ENCODE measurements at regions not wholly inside any gene's neighbourhood (a gene's known extent, or its start where the extent isn't known, plus 50 kb on each side); places are given as distances from the start of the nearest gene placed in this dataset.
"Not testable (repeated sequence)": the region's sequence is repeated elsewhere in the genome, so short reads cannot be mapped to it uniquely, and the experiment has no call there.

DNA sequence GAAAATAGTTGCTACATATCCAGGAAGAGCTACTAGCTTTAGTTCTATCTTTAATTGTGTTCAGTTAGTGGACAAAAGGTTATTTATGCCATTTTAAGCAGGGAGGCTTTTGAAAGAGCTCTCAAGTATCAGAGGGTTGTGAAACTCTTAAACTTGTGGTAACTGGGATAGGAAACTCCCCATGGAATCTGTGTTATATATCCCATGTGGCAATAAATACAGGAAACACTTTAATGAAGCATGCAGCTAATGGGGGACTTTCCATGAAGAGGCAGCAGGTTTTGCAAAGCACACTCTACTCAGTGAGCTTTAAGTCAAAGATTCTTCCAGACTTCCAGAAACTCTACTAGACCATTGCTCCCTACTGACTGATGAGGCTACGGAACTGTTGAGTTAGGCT, 805.0 kb upstream of the C9orf72 start:
- no peak for DNase-seq

DNA sequence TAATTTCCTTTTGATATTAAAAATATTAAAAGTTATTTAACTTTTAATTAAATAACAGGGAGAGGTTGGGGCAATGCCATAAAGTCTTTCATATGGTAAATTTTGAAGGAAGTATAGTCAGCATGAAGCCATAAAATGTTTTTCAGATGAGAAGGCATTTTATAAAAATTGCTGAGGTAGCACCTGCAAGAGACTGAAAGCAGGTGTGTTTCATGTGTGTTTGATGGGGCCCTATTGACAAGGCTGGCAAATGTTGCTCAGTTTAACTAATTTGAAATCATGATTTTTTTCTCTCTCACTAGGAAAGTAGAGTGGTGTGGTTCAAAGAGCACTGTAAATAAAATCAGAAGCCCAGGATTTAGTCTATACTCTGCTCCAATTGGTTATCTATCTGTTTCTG, 805.8 kb upstream of the C9orf72 start:
- DNase-seq: no peak

DNA sequence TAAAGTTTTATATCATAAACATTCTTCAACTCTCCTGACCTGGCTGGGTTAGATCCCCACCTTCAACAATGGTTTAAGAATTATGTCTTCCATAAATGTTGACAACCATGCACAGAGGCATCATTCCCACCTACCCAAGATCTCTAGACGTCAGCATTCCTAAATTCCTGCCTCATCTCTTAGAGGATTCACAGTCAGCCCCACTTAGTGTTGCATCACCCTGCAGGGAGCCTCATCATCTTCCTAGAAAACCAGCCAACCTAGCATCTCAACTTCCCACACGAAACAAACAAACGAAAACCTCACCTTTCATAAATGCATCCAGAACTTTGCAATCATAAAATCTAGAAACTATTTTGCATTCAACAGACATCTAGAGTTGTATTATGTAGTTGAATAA, 816.1 kb upstream of the C9orf72 start:
- no peak for DNase-seq

DNA sequence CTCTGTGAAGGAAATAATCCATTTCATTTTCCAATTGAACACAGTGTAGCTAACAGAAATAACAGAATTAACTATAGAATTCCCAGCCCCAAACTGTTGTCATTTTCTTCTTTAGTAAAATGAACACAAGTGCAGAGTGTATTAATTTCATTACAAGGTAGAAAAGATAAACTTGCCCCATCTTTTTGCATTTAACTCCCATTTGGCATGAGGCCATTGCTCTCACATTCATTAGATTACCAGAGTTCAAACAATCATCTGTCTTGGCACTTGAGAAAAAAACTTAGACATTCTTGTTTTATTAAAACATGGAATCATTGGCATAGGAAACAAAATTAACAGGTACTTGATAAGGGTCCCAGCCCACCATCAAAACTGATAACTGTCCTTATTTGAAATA, 821.5 kb upstream of the C9orf72 start:
- DNase-seq: no peak

DNA sequence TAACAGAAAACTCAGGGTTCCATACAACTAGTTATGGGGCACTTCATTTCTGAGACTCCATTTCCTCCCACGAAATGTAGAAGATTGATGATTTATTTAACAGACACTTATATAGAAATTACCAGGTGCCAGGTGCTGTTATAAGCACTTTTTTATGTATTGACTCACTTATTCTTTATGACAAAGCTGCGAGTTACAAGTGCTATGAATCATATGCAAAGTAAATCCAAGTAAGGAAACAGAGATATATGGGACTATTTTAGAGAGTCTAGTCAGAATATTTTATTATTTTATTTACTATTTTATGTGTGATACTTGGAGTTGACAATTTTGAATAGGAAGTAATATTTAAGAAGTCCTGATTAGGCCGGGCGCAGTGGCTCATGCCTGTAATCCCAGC, 822.8 kb upstream of the C9orf72 start:
- no peak for DNase-seq

DNA sequence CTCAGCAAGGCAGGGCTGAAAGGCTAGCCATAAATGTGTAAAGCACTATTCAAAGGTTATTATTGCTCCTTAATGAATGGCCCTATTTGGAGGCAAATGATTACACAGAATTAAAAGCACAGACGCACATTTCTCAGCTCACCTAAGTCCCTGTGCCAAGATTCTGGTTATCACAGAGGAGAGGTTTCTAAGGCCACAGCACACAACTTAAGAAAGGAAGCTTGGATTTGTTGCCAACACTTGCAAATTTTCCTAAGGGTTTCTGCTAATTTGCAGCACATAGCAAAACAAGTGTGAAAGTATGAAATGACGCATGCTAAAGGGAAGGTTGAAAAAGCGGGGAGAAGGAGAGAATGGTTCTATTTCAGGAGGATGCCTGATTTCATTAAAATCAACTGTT, 834.1 kb upstream of the C9orf72 start:
- DNase-seq: no peak

DNA sequence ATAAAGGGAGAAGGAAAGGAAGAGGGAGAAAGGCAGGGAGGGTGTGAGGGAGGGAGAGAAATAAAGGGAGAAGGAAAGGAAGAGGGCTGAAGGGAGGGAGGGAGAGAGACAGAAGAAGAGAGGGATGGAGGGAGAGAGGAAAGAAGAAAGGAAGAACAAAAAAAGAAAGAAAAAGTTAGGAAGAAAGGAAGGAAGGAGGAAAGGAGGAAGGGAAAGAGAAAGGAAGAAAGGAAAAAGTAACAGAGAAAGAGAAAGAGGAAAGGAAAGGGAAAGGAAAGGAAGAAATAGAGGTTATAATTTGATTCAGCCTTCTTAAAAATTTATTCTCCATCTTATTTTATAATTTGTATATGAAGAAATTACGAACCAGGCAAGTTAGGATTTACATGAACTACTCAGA, 836.6 kb upstream of the C9orf72 start:
- DNase-seq: no peak

DNA sequence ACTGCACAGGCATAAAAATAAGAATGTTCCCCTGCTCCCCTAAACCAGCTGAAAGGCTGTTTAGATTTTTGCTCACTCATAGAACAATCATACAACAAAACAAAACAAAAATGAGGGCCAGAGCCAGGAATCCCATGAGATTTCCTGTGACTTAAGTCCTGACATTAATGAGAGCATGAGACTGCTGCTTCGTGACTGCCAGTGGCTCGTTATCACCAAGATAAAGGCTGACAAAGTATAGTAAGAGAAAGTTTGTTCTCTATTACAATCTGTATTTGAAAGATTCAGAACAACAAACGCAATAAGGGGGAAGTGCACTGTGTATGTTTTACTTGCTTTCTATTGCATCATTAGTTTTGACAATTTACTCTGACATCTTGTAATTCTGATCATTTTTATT, 837.1 kb upstream of the C9orf72 start:
- no peak for DNase-seq

DNA sequence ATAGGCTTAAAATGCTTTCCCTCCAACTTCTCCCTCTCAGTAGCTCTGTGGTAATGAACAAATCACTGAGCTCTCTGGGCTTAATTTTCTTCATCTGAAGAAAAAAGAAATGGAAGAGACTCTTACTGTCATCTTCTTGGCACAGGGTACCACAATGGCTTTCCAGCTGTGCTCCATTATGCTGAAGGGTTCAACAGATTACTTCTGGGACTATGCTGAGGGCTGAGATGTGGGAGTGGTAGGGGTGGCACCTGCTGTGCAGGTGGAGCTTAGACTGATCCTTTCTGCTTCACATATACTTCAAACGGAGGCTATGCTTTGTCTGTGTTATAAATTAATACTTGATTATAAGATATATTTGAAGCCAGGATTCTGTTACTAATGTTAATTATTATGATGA, 840.2 kb upstream of the C9orf72 start:
- no peak for DNase-seq

DNA sequence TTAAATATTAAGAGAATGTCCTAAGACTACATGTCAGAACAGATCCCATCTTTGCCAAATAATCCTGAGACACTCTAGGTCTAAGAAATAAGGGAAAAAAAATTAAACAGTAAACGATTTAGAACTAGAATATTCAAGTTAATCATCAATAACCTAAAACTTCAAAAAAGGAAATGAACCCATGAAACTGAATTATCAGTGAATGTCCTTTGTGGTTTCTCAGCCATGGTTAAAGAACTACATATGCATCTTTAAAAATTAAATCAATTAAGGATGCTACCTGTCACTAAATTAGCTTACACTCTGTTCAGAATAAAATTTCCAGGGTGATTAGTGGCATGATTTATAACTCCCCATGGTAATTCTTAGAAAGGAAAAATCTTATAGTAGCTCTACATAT, 850.0 kb upstream of the C9orf72 start:
- DNase-seq: no peak

DNA sequence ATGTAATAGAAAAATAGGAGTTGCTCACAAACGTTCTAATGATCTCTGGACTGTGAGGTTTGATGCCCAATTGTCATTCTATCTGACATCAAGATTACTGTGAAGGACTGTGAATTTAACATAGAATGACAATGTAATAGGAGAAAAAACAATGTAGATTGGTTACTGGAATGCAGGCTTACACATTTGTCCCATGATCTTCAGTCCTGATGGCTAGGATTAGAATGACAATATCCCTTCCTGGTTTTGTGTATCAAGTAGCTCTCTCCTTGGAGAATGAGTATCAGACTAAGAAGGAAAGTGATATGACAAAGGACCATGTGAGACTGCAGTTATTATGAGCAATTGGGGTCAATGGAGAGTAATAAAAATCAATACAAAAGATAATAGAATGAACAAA, 862.2 kb upstream of the C9orf72 start:
- DNase-seq: no peak

DNA sequence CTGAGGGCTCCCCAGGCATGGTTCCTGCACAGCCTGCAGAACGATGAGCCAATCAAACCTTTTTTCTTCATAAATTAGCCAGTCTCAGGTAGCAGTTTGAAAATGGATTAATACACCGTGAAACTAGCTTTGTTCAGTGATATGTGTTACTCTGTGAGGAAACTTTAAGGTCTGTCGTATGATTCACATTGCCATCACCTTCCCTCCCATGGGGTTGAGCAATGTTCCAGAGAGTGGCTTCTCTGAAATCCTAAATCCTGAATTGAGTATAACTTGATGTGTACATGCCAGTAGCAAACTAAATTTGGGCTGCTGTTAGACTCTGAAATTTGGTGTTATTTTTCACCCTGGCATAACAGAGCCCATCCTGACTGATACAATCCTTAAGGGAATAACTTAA, 866.4 kb upstream of the C9orf72 start:
- no peak for DNase-seq

DNA sequence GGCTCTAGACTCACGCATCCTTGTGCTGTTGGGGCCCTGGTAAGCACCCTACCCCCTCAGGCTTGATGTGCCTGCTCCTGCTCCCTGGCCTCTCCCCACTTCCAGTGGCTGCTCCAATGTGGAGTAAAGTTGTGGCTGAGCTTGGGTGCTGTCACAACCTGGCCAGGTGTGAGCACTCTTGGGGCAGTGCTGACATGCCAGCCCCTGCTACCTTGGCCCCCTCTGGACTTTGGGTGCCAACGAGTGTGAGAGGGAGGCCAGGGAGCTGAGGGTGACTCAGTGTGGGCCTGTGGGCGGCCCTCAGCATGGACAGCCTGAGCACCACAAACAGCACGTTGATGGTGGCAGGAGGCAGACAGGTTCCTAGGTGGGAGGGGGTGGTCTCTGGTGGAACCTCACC, 870.2 kb upstream of the C9orf72 start:
- DNase-seq: no peak

DNA sequence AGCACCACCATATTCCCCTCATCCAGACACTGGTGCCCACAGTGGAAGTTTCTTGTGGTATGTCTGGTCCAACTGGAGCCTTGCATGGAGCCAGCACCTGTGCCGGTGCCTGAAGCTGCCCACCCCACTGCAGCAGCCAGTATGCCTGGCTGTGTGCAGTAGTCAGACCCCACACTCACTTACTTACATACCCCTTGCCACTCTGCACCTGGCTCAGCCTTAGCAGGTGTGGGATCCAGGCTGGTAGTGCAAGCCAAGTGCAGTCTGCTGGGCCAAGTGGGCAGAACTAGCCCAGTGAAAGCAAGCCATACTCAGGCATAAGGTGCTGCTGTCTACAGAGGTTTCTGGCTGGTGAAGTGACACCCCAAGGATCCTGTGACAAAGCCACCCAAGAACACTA, 871.4 kb upstream of the C9orf72 start:
- DNase-seq: no peak

DNA sequence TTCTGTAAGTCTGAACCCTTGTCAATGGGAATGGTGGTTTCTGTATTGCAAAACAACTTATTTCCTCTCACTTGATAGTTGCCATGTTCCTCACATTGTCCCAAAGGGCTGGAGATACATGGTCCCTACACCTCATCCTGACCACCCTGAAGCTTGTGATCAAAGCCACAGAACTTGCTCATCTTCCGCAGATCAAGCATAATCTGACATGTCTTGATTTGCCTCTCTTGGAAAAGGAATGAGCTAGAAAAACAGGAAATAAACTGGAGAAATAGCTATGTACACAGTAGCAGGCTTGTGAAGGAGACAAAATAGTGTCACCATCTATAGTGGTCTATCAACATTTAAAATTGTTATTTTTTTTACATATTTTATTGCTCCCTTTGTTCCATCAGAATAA, 871.9 kb upstream of the C9orf72 start:
- no peak for DNase-seq

DNA sequence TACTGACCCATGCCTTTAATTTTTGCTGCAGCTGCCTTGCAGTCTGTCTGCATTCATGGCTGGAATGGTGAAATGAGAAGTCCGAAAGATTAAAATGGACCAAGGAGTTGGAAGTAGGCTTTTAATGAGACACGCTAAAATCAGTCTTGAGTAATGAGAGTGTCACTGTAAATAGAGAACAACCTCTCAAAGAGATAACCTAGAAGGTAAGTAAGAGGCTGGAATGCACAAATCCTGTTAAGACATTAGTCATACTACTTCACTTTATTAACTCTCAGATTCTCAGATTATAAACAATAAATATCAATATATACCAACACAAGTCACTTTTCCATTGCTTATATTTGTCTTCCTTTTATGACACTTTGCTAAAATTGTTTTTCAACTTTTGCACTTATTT, 880.6 kb upstream of the C9orf72 start:
- DNase-seq: no peak

DNA sequence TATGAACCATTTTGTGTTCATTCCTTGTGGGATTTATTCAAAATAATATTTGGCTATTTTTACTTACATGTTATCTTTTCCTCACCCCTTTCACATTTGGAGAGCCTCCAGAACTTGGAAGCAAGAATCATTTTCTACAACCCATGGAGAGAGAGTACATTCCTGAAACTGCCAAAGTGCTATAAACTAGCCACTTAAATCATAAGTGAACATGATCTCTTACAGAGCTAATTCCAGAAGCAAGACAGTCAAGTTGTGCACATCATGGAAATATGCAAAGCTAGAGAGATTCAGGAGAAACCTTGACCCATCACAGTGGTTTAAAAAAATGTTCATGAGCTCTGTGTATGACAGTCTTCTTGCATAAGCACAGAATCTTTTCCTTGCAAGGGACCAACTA, 883.6 kb upstream of the C9orf72 start:
- DNase-seq: no peak

DNA sequence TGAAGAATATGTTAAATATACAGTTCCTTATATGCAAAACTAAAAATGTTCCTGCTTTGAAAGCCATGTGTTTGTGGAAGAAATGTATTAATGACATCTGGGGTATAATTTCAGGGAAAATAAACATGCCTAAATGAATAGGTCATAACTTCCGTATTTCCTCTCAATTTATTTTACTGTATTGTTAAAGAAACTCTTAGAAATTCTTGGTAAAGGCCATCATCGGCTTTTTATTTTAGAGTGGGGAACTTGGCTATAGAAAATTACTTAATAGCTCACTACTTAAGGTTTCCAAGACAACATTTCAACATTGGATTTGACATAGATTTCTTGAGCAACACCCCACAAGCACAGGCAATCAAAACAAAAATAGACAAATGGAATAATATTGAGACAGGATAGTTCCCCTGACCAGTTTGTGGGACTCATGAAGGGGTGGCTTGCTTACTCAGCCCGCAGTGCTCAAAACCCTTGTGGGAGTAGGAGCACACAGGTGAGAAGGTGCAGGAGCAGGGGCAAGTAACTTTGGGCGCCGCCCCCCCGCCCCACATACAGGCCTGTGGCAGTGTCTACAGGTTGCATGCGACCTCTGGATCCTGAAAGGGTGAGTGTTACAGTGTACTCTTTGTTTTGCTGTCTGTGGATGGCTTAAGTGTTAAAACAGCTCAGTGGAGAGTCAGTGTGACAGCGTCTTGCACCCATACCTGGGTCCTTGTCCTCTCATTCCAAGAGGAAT, 891.4 kb upstream of the C9orf72 start:
- no peak for DNase-seq

DNA sequence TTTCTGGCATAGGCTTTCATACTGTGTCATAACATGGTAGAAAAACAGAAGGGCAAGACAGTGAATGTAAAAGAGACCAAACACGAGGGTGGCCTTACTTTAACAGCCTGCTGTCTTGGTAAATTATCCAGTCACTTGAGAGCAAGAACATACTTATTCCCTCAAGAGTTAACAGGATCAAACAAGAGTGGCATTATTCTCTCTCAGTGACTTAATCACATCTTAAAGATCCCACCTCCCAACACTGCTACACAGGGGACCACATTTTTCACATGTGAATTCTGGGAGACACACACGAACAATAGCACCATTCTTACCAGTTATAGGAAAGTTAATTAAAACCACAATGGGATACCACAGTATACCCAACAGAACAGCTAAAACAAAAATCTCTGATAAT, 898.0 kb upstream of the C9orf72 start:
- no peak for DNase-seq

DNA sequence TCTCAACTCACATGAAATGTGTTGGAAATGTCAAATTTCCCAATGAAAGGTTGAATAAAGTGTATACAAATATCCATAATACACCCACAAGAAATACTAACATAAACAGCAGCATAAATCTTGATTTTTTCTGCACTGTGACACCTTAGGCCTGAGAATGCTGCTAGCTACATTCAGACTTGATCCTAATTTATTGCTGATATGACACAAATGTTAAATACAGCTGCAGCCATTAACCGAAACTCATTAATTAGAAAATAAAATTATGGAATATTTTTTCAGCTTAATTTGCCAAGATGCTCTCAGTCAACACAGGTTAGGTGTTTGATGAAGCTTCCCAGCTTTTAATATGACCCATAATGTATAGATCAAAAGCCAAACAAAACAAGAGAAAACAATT, 914.3 kb upstream of the C9orf72 start:
- DNase-seq: no peak

DNA sequence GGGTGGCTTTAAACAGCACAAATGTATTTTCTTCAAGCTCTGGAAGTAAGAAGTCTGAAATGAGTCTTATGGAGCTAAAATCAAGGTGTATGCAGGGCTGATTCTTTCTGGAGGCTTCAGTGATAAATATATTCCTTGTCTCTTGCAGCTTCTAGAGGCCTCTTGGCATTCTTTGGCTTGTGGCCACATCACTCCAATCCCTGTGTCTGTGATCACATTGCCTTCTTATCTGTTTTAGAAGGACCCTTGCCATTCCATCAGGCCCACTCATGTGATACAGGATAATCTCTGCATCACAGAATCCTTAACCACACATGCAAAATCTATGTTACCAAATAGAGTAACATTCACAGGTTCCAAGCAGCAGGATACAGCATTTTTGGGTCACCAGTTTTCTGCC, 917.8 kb upstream of the C9orf72 start:
- DNase-seq: no peak

DNA sequence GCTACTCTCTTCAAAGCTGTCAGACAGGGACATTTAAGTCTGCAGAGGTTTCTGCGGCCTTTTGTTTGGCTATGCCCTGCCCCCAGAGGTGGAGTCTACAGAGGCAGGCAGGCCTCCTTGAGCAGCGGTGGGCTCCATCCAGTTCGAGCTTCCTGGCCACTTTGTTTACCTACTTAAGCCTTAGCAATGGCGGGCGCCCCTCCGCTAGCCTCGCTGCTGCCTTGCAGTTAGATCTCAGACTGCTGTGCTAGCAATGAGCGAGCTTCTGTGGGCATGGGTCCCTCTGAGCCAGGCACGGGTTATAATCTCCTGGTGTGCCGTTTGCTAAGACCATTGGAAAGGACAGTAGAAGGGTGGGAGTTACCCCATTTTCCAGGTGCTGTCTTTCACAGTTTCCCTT, 924.9 kb upstream of the C9orf72 start:
- DNase-seq: not testable (repeated sequence)

DNA sequence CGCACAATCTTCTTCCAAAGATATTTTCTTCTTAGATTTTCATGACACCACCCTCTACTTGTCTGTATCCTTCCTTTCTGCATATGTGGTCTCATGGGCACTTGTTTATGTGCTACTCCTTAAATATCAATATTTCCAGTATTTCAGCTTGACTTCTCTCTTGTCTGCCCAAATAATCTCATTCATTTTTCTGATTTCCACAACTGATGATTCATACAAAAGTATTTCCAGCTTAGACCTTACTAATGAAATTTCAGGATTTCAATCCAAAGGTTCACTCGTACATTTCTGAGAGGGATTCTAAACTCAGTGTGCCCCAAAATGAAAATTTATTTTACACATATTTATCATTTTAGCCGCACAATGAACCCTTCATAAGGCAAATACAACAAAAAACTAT, 928.9 kb upstream of the C9orf72 start:
- DNase-seq: no peak

DNA sequence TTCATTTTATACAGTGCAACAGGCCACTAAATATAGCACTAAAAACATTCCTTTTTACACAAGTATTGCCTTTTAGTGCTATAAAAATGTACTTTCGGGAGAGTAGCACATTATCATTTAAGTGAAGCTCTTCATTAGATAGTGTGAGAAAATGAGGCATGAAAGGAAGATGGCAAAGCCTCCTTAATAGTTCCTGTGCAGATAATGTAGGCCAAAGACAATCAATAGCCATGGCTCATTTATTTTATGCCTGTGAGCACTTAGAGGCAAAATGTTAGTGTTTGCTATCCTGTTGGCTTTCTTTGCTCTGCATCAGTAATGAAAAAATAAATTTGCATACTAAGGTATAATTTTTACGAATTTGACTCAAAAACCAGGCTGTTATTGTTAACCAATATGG, 929.5 kb upstream of the C9orf72 start:
- DNase-seq: no peak

DNA sequence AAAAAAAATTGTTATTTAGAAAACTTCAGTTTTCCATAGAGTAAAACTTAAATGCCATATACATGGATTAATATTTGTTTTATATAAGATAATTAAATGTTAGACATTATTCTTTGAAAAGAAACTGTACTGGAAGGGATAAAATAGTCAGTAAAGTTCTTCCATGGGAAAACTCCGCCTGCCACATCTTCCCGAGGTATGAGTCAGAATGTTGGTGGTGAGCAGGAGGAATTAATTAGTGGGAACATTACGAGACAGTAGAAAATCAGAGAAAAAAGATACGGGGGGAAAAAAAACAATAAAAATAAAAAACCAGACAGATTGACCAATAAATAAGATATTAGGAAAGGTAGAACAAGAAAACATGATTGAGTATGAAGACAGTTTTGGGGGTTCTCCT, 930.3 kb upstream of the C9orf72 start:
- DNase-seq: no peak

DNA sequence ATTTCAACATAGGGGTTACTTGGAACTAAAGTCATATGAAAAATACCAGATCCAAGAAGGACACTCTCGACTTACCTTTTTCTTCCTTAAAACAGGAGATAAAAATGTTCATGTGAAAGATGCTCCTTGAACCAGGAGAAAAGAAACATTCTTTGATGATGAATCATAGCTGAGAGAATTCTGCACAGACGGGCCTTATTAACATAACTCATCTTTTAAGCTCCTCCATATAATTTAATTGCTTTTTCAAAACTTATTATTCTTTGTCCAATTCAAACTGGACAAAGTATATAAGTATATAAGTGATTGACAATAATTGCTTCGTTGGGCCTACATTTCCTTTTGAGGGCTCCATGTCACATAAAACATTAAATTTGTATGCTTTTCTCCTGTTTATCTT, 945.2 kb upstream of the C9orf72 start:
- DNase-seq: no peak
